K562 (cell line): ENCODE measurements at regions not wholly inside any gene's neighbourhood (a gene's known extent, or its start where the extent isn't known, plus 50 kb on each side); places are given as distances from the start of the nearest gene placed in this dataset.

Experiments
- ATAC-seq: fragments of 200-7000 bp; cut with Tn5 transposase; 3 replicates; pipeline ENCODE4 v1.9.1; 2020; ENCODE audit warnings: moderate library complexity
- BruUV-seq: library from RNA; stranded (reverse); fragments of 400-500 nt; replicated peaks from 2 replicates; lab custom pipeline; 2021; lab: Mats Ljungman, UMichigan
- CTCF ChIA-PET: fragments of 300-600 bp; formaldehyde crosslinking; extraction: SDS; loops from one replicate; lab custom pipeline; 2021; ENCODE audit warnings: low intra/inter-chr PET ratio; lab: Yijun Ruan, JAX
- POLR2A ChIA-PET: fragments of 300-600, 350-650 bp; sonication (Branson Sonifier 250); formaldehyde crosslinking; extraction: SDS; loops from one replicate; lab custom pipeline; 2021; ENCODE audit warnings: antibody characterized with exemption, inconsistent platforms; lab: Yijun Ruan, JAX
- DNase-seq, 4 experiments: peaks; one replicate each; pipeline versions ENCODE4 v3.0.0 to v3.0.0-alpha.2; 2011 to 2018; ENCODE audit warnings: low spot score in 3 of 4, mixed read lengths in 3 of 4; ENCODE audit errors: extremely low read depth in 1 of 4
- FAIRE-seq: peaks from 2 replicates; lab custom pipeline; 2011; peaks lifted over from hg19 to GRCh38; lab: Jason Lieb, UNC
- H2AFZ ChIP-seq: 2 replicates; pipeline ENCODE4 v1.6.0; 2011; ENCODE audit warnings: low read depth, low read length, control low read depth, inconsistent platforms
- H3K27ac ChIP-seq: fragments of 200-600 bp; 3 replicates; pipeline ENCODE4 v1.8.0; 2011; ENCODE audit warnings: low read depth, mild to moderate bottlenecking, control low read depth, inconsistent platforms, low read length, moderate library complexity, mixed read lengths; ENCODE audit errors: extremely low read depth
- H3K27me3 ChIP-seq, 2 experiments: fragments of 300-600 bp in 1 of 2; 2 replicates in 1 of 2; 3 replicates in 1 of 2; pipeline versions ENCODE4 v1.6.0 to v1.8.0; 2011; ENCODE audit warnings: inconsistent platforms in 2 of 2, low read length in 2 of 2, mild to moderate bottlenecking in 1 of 2, mixed read lengths in 1 of 2, moderate library complexity in 1 of 2; ENCODE audit not compliant: control insufficient read depth in 2 of 2, insufficient read depth in 2 of 2
- H3K36me3 ChIP-seq: fragments of 300-600 bp; 3 replicates; pipeline ENCODE4 v1.8.0; 2011; ENCODE audit warnings: mild to moderate bottlenecking, low read length, inconsistent platforms; ENCODE audit not compliant: control insufficient read depth, insufficient read depth
- H3K4me1 ChIP-seq, 2 experiments: fragments of 200-600 bp in 1 of 2; replicated peaks in 1 of 2; 2 replicates in 1 of 2; 3 replicates in 1 of 2; pipeline versions ENCODE4 v1.5.1 to v1.8.0; 2011; ENCODE audit warnings: inconsistent platforms in 2 of 2, low read length in 2 of 2, mild to moderate bottlenecking in 1 of 2, mixed read lengths in 1 of 2, moderate library complexity in 1 of 2; ENCODE audit not compliant: control insufficient read depth in 2 of 2, insufficient read depth in 2 of 2
- H3K4me2 ChIP-seq: 2 replicates; pipeline ENCODE4 v1.6.1; 2011; ENCODE audit warnings: low read length, control low read depth, inconsistent platforms, mixed read lengths; ENCODE audit not compliant: insufficient read depth
- H3K4me3 ChIP-seq: fragments of 200-600 bp; sonication (generic), shearing (Covaris generic); 2 replicates; pipeline ENCODE4 v1.5.1; 2016; ENCODE audit warnings: control low read depth, inconsistent platforms
- H3K79me2 ChIP-seq: fragments of 200-600 bp; 3 replicates; pipeline ENCODE4 v1.8.0; 2011; ENCODE audit warnings: low read length, inconsistent platforms; ENCODE audit not compliant: control insufficient read depth, insufficient read depth
- H3K9ac ChIP-seq, 2 experiments: 2 replicates each; pipeline versions ENCODE4 v1.6.0 to v1.6.1; 2011; ENCODE audit warnings: low read depth in 2 of 2, low read length in 2 of 2, control low read depth in 1 of 2, inconsistent platforms in 1 of 2, mild to moderate bottlenecking in 1 of 2, mixed read lengths in 1 of 2; ENCODE audit not compliant: insufficient read depth in 1 of 2
- H3K9me1 ChIP-seq: one replicate; pipeline ENCODE4 v1.6.0; 2011; ENCODE audit warnings: inconsistent platforms, mild to moderate bottlenecking, low read length, moderate library complexity; ENCODE audit not compliant: control insufficient read depth, insufficient read depth
- H3K9me3 ChIP-seq: replicated peaks from 2 replicates; pipeline ENCODE4 v1.5.1; 2011; ENCODE audit warnings: low read depth, low read length, inconsistent platforms; ENCODE audit not compliant: control insufficient read depth, insufficient read depth
- H4K20me1 ChIP-seq: replicated peaks from 2 replicates; pipeline ENCODE4 v1.6.1; 2011; ENCODE audit warnings: low read length, inconsistent platforms, mixed read lengths; ENCODE audit not compliant: control insufficient read depth, insufficient read depth
- CREBBP ChIP-seq: IDR thresholded peaks from one replicate; pipeline ENCODE4 v1.6.1; 2012; ENCODE audit warnings: low read depth, mild to moderate bottlenecking, control low read depth, inconsistent platforms, low read length
- E2F3 ChIP-seq: fragments of 250-450 bp; sonication (Bioruptor Pico); IDR thresholded peaks from 2 replicates; pipeline ENCODE4 v1.4.0; 2020; ENCODE audit warnings: mild to moderate bottlenecking
- HMGN3 ChIP-seq: IDR thresholded peaks from 2 replicates; pipeline ENCODE4 v1.6.1; 2011; ENCODE audit warnings: borderline replicate concordance, low read depth, mild to moderate bottlenecking, mixed read lengths, low read length; ENCODE audit not compliant: insufficient read length; ENCODE audit errors: extremely low read depth
- NR3C1 ChIP-seq: sonication (generic); formaldehyde crosslinking; IDR thresholded peaks from 2 replicates; pipeline ENCODE4 v1.8.1; 2022; ENCODE audit warnings: missing genetic modification reagents
- RBM25 ChIP-seq: fragments of 200-400 bp; formaldehyde crosslinking; IDR thresholded peaks from 2 replicates; pipeline ENCODE4 v1.6.1; 2018; ENCODE audit warnings: low read length, low read depth, moderate library complexity; ENCODE audit not compliant: severe bottlenecking
- ZBTB43 ChIP-seq: sonication (generic); formaldehyde crosslinking; IDR thresholded peaks from 2 replicates; pipeline ENCODE4 v1.8.0; 2023; ENCODE audit warnings: mild to moderate bottlenecking, missing genetic modification reagents
- ZFPM2 ChIP-seq: fragments of 250-450 bp; sonication (Bioruptor Pico); IDR thresholded peaks from 2 replicates; pipeline ENCODE4 v1.5.1; 2022; ENCODE audit warnings: mild to moderate bottlenecking
- WGBS: fragments of 100-300 bp; shearing (Covaris generic); methylation state at CpG from one replicate; pipeline ENCODE4 v1.1.6; 2016; ENCODE audit warnings: low coverage, mixed read lengths; ENCODE audit not compliant: insufficient coverage; ENCODE audit errors: missing lambda C conversion rate; 5-methylcytosine and 5-hydroxymethylcytosine counted together
- in situ Hi-C: fragments of 300-500 bp; cut with MboI; formaldehyde crosslinking; loops from 4 replicates; pipeline ENCODE4 v1.15.0; 2018; ENCODE audit warnings: inconsistent platforms, mixed read lengths
- intact Hi-C: fragments of 100-400 bp; cut with micrococcal nuclease; formaldehyde crosslinking; loops from 2 replicates; pipeline ENCODE4 v1.14.2; 2022

DNA sequence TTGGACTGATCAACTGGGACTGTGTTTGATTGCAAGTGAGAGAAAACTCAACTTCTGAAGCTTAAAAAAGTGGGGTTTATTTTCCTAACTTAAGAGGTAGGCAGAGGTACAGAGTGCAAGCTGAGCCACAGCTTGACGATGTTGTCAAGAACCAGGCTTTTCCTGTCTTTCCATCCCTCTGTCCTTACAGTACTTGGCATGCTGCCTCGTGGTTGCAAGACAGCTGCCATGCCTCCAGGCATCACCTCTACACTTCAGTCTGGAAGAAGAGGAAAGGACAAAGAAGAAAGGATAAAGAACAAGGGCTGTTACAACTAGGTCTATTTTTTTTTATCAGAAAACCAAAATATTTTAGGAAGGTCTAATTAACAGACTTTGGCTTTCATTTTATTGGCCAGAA, 51.8 kb upstream of the GALNT15 start:
- no peaks in the 10 kb centered on the region for H3K79me2 ChIP-seq
- H2AFZ ChIP-seq: no peak overlapping the region
- in situ Hi-C loops: no loop called here
- WGBS: 0% methylated on average over 2 of the region's 2 CpGs
- FAIRE-seq: peak; percentile 46
- H3K9me1 ChIP-seq: no peaks in the 10 kb centered on the region
- H3K36me3 ChIP-seq: no peaks in the 10 kb centered on the region
- H3K27ac ChIP-seq: no peak overlapping the region
- ChIA-PET POLR2A (interaction anchor here (1.1 to 2.0 kb wide), 2 partner anchors 11 to 25 kb away, joined by 4 to 6 read pairs; no protein-coding TSS in a partner anchor), CTCF (no interaction called here)
- no peak for ATAC-seq
- H3K4me1 ChIP-seq: no peaks in the 10 kb centered on the region
- peaks cover 0 to 4% of the 10 kb centered on the region in 2 experiments; a peak in 1 of 5 replicates for H3K27me3 ChIP-seq
- DNase-seq: no peak
- no peak overlapping the region for H3K9ac ChIP-seq
- intact Hi-C loops: no loop called here
- H3K4me3 ChIP-seq: no peak overlapping the region
- no TSS peak for BruUV-seq
- no peaks in the 10 kb centered on the region for H4K20me1 ChIP-seq
- H3K4me2 ChIP-seq: no peak overlapping the region
- H3K9me3 ChIP-seq: no peaks in the 10 kb centered on the region
- no peak for TF ChIP-seq ZFPM2 (CRISPR knock-in tag)
- TF ChIP-seq NR3C1 (CRISPR knock-in tag): no peak
- no peak for TF ChIP-seq ZBTB43 (CRISPR knock-in tag)
- TF ChIP-seq RBM25: peak; percentile 19
- no peak for TF ChIP-seq E2F3 (CRISPR knock-in tag)
- TF ChIP-seq HMGN3: no peak
- no peak for TF ChIP-seq CREBBP
